GM12891 (cell line): ENCODE measurements at regions not wholly inside any gene's neighbourhood (a gene's known extent, or its start where the extent isn't known, plus 50 kb on each side); places are given as distances from the start of the nearest gene placed in this dataset.

ENCODE experiments used
- DNase-seq: peaks from one replicate; pipeline ENCODE4 v3.0.0; 2011; ENCODE audit warnings: low spot score; ENCODE audit not compliant: insufficient read length
- FAIRE-seq: peaks from 2 replicates; lab custom pipeline; 2011; peaks lifted over from hg19 to GRCh38; lab: Jason Lieb, UNC
- PAX5 ChIP-seq: IDR thresholded peaks from 2 replicates; pipeline ENCODE4 v1.6.1; 2011; ENCODE audit warnings: low read length, moderate library complexity, mild to moderate bottlenecking; ENCODE audit not compliant: insufficient read depth, severe bottlenecking
- POLR2A ChIP-seq: IDR thresholded peaks from 2 replicates; pipeline ENCODE4 v1.6.1; 2011; ENCODE audit warnings: low read depth, low read length, control low read depth
- POLR2AphosphoS5 ChIP-seq: IDR thresholded peaks from 2 replicates; pipeline ENCODE4 v1.6.1; 2011; ENCODE audit warnings: low read depth, low read length, control low read depth
- POU2F2 ChIP-seq: IDR thresholded peaks from 2 replicates; pipeline ENCODE4 v1.6.1; 2011; ENCODE audit warnings: low read depth, mild to moderate bottlenecking, control low read depth, low read length, moderate library complexity
- SPI1 ChIP-seq: IDR thresholded peaks from 2 replicates; pipeline ENCODE4 v1.6.1; 2011; ENCODE audit warnings: low read depth, low read length, control low read depth
- TAF1 ChIP-seq: IDR thresholded peaks from 2 replicates; pipeline ENCODE4 v1.6.1; 2011; ENCODE audit warnings: low read depth, low read length, control low read depth

DNA sequence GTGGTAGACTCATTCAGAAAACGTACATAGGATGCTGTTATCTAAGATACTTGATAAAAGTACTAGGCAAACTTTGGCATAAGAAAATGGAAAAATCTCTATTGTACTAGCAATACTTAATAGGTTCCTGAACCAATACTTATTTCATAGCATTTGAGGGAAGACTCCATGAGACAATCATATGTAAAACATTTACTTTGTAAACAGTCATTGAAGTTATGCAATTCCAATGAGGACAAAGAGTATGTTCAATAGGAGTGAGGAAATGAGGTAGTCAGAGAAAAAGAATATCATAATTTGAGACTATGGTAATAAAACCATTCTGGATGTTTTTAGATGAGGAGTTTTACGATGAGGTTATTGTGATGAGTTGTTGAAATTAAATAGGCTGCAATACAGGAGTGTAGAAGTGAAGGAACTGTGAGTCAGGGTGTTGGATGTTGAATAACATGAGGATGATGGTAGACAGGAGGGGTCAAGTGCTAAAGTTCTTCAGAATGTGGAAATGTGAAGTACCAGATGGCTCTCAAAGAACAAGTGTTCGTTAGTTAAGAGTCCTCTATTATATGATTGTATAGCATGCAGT, 397.9 kb downstream of the PPP3CA start:
- DNase-seq, result no peak
- no peak for FAIRE-seq
- TF ChIP-seq SPI1, result no peak
- no peak for TF ChIP-seq POLR2AphosphoS5
- TF ChIP-seq PAX5, result no peak
- TF ChIP-seq POLR2A, result no peak
- no peak for TF ChIP-seq POU2F2
- TF ChIP-seq TAF1, result no peak

DNA sequence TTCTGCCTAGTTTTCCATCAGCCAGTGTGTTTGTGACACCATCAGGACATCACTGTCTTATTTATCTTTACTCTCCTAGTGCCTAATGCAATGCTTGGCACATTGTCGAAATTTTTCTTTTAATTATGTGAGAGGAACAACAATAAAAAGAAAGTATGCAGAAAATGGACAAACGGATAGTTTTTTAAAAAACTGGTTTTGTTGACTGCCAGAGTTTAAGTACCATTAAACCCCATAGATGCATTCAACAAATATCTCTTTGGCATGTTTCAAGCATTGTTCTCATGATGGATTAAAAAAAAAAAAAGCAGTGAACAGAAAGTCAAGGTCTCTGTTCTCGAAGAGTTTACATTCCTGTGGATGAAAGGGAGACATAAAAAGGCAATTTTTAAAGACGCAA, 398.4 kb downstream of the PPP3CA start:
- DNase-seq (no peak), FAIRE-seq (no peak)
- TF ChIP-seq POLR2AphosphoS5, result no peak
- TF ChIP-seq POU2F2, result no peak
- no peak for TF ChIP-seq TAF1
- TF ChIP-seq SPI1, result no peak
- no peak for TF ChIP-seq POLR2A
- TF ChIP-seq PAX5, result no peak

DNA sequence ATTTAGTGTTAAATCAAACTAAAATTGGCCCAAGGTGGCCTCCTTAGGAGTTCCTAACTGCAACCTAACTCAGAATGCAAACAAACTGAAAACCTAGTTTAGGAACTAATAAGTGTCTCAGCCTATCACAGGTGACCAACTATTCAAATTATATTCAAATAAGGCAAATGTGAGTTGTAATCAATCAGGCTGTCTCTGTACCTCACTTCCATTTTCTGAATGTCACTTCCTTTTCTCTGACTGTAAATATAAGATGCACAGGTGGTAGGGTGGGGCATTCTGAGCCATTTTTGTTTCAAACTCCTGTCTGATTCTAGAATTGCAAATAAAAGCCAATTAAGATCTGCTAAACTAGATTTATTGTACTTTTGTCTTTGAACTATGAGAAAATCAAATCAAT, 401.5 kb downstream of the PPP3CA start:
- FAIRE-seq, result no peak
- TF ChIP-seq SPI1 (no peak), PAX5 (no peak), TAF1 (no peak), POU2F2 (no peak), POLR2AphosphoS5 (no peak), POLR2A (no peak)
- DNase-seq, result no peak

DNA sequence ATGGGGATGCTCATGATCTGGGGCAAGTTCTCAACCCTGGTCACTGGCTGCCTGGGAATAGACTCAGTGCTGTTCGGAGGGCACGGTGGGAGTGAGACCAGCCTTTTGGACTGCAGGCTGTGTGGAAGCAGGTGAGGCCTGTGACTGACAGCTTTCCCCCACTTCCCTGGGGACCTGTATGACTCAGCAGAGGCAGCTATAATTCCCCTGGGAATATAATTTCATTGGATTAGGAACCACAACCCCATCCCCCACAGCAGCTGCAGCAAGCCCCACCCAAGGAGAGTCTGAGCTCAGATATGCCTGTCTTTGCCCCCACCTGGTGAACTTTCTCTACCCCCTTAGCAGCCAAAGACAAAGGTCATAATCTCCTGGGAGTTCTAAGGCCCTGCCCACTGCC, 408.6 kb downstream of the PPP3CA start:
- FAIRE-seq, result no peak

DNA sequence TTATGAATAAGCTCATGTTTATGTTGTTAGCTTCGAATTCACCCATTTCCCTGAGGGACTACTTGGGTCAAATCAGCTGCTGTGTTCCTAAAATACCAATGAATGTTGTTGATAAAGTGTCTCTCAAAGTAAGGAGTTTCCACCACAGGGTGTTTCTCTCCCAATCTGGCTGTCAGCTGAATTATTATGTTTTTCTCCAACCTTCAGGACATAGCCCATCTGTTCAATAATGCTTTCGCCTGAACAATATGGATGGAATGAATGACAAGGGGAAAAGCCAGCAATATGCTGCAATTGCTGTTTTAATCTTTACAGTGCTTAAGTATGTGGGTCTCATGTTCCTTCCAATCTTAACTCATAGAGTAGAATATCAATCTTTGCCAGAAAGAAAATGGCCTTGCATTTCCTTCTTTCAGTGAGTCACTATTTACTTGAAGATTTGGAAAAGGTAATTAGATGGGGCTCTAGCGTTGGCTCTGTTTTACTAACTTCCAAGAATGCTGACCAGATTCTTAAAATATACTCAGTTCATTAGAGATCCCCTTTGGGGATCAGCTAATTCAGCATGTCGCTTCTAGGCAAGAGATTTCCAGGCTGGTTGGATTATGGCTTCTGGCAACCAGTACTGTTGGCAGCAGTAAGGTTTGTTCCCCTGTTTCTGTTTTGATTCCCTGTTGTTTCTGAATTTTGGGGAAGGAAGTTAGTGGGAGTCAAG, 410.5 kb downstream of the PPP3CA start:
- TF ChIP-seq SPI1 (no peak), TAF1 (no peak), POLR2A (no peak), POLR2AphosphoS5 (no peak), PAX5 (no peak), POU2F2 (no peak)
- FAIRE-seq (no peak), DNase-seq (no peak)

More for the DNA sequence above, 408.6 kb downstream of the PPP3CA start:
- no peak for DNase-seq
- TF ChIP-seq POLR2A (no peak), POU2F2 (no peak), TAF1 (no peak), SPI1 (no peak), PAX5 (no peak), POLR2AphosphoS5 (no peak)

DNA sequence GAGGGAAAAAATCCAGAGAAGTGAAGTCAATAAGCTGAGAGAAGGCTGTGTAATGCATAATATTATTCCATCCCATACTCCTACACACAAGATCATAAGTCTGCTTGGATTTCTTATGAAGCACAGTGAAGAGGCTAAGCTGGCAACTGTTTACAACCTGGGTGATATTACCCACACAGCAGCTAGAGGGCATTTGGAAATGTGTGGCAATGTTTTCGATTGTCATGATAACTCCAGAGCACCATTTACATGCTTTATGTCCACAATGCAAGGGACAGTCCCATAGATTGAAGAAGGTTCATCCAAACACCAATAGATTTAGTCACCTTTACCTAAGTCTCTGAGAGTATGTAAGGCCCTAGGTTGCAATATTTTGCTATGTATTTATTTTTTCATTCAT, 412.2 kb downstream of the PPP3CA start:
- no peak for TF ChIP-seq POLR2A
- TF ChIP-seq SPI1, result no peak
- TF ChIP-seq POU2F2, result no peak
- TF ChIP-seq PAX5, result no peak
- no peak for TF ChIP-seq TAF1
- no peak for TF ChIP-seq POLR2AphosphoS5
- FAIRE-seq, result no peak
- no peak for DNase-seq

DNA sequence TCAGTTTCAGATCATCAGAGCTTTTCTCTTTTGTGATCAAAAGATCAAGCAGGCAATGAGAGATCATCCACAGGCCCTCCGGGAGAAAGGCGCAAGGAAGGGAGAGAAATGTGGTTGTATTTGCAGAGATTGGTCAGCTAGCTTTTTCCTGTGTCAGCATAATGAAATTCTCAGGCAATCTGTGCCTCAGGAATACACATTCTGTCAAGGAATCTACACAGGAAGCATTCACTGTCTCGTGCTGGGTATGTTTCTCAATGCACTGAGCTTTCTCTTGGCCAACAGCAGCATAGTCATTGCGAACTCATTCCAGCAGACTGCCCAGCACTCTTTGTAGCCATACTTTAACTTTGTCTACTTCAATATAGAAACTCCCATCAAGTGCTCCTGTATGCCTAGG, 413.7 kb downstream of the PPP3CA start:
- DNase-seq (no peak), FAIRE-seq (peak; percentile 5)
- no peak for TF ChIP-seq PAX5
- no peak for TF ChIP-seq POLR2AphosphoS5
- no peak for TF ChIP-seq POLR2A
- no peak for TF ChIP-seq POU2F2
- TF ChIP-seq SPI1, result no peak
- TF ChIP-seq TAF1, result no peak

DNA sequence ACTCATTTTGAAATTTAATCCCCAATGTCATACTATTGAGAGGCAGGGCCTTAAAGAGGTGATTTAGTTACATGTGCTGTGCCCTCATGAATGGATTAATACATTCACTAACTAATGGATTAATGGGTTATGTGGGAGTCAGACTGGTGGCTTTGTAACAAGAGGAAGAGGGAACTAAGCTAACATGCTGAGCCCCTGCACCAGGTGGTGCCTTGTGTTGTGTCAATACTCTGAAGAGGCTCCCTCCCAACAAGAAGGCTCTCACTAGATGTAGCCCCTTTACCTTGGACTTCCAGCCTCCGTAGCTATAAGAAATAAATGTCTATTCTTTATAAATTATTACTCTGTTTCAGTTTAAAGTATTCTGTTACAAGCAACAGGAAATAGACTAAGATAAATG, 411.9 kb upstream of the EMCN start:
- FAIRE-seq (no peak), DNase-seq (no peak)
- TF ChIP-seq SPI1 (no peak), PAX5 (no peak), TAF1 (no peak), POLR2A (no peak), POLR2AphosphoS5 (no peak), POU2F2 (no peak)

DNA sequence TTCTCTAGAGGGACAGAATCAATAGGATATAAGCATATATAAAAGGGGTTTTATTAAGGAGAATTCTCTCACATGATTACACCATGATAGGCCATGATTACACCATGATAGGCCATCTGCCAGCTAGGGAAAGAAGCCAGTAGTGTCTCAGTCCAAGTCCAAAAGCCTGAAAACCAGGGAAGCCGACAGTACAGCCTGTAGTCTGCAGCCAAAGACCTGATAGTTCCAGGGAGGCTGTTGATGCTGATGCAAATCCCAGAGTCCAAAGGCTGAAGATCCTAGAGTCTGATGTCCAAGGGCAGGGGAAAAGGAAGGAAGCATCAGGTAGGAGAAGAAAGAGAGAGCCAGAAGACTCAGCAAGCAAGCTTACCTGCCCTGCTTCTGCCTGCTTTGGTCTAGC, 411.3 kb upstream of the EMCN start:
- FAIRE-seq (no peak), DNase-seq (no peak)
- TF ChIP-seq POLR2AphosphoS5, result no peak
- TF ChIP-seq PAX5, result no peak
- TF ChIP-seq POLR2A, result no peak
- no peak for TF ChIP-seq POU2F2
- TF ChIP-seq TAF1, result no peak
- no peak for TF ChIP-seq SPI1

DNA sequence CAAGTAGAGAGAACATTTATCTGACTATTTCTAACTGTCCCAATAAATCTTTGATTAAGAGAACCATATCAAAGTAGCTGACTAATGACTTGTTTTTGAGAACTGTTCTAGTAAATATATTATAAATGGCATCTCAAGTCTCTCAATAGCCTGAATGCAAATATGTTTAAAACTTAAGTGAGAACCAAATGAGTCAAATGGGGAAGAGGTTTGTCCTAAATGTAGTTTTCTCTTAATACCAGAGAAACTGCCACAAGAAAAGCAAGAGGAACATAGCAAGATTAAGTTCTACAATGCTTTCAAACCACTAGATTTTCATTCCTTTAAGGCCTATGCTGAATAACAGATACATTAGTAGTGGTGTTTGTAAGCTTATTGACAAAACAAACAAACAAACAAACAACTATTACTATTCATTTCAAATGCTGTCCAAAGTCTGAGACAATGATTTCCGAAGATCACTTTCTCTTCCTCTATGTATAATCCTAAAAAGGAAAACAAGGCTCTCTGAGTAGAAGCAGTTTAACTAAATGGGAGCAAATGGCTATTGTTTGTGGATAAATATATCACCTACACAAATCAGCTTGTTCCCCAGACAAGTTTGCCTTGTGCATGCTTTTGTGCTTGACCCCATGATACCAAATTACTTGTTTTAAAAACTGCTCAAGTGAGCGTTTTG, 408.4 kb upstream of the EMCN start:
- FAIRE-seq (peak; percentile 43), DNase-seq (no peak)
- TF ChIP-seq POLR2A (no peak), SPI1 (peak; percentile 25; the same call in 1 of the 2 replicates), POLR2AphosphoS5 (no peak), POU2F2 (no peak), PAX5 (no peak), TAF1 (no peak)
